ENCODE measurements at regions not wholly inside any gene's neighbourhood (a gene's known extent, or its start where the extent isn't known, plus 50 kb on each side); places are given as distances from the start of the nearest gene placed in this dataset.

DNA sequence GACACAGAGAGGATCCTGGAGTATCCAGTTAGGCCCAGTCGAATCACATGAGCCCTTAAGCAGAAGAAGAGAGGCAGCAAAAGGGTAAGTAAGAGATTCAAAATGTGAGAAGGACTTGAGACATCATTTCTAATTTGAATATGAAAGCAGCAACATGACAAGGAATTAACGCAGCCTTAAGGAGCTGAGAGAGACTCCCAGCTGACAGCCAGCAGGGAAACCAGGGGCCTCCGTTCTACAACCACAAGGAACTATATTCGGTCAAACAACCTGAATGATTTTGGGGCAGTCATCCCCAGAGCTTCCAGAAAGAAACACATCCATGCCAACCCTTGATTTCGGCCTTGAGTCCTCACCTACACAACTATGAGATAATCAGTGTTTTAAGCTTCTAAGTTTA is 189.7 kb upstream of the MTNR1B start:
- POLR2A ChIA-PET: no interaction called here
- Histone ChIP-seq H3K4me3 (no peak overlapping the region), H3K36me3 (ENCODE audit: control insufficient read depth, insufficient read depth, low read length) (no peaks in the 10 kb centered on the region), H3K79me2 (ENCODE audit: control insufficient read depth, insufficient read depth, low read length) (no peaks in the 10 kb centered on the region), H3K9me3 (replicated peaks; ENCODE audit: control insufficient read depth, insufficient read depth, low read depth, low read length) (no peaks in the 10 kb centered on the region), H4K20me1 (replicated peaks; ENCODE audit: control insufficient read depth, insufficient read depth, low read length) (no peaks in the 10 kb centered on the region), H3K4me2 (ENCODE audit: insufficient read depth, low read length) (no peak overlapping the region), H3K9ac (ENCODE audit: insufficient read depth in 1 of 2, low read depth in 2 of 2, low read length in 2 of 2) (no peak overlapping the region), H3K4me1 (replicated peaks in 1 of 2; ENCODE audit: control insufficient read depth in 2 of 2, insufficient read depth in 2 of 2, low read length in 2 of 2) (no peaks in the 10 kb centered on the region), H3K27me3 (ENCODE audit: control insufficient read depth in 2 of 2, insufficient read depth in 2 of 2, low read length in 2 of 2) (no peaks in the 10 kb centered on the region), H2AFZ (ENCODE audit: low read depth, low read length) (no peak overlapping the region), H3K9me1 (ENCODE audit: control insufficient read depth, insufficient read depth, low read length) (no peaks in the 10 kb centered on the region), H3K27ac (ENCODE audit: extremely low read depth, low read depth, low read length) (no peak overlapping the region)
- no TSS peak for BruUV-seq (replicated peaks)
- in situ Hi-C loops (cut with MboI): no loop called here
- FAIRE-seq: no peak
- no peak for ATAC-seq
- WGBS (ENCODE audit: insufficient coverage, low coverage, missing lambda C conversion rate): 0% methylated on average over 5 of the region's 5 CpGs
- intact Hi-C loops (cut with micrococcal nuclease): no loop called here
- CTCF ChIA-PET (ENCODE audit: low intra/inter-chr PET ratio): no interaction called here
- no peak for TF ChIP-seq ZNF174 (CRISPR knock-in tag; IDR thresholded peaks at IDR 0.05)
- DNase-seq (ENCODE audit: extremely low read depth in 1 of 4, low spot score in 3 of 4): no peak

- H3K9me1 ChIP-seq (ENCODE audit: control insufficient read depth, insufficient read depth, low read length): no peaks in the 10 kb centered on the region
- DNase-seq (ENCODE audit: extremely low read depth in 1 of 4, low spot score in 3 of 4) (no peak), ATAC-seq (no peak), FAIRE-seq (no peak)
- no TSS peak for BruUV-seq (replicated peaks)
- 0% methylated on average over 8 of the region's 8 CpGs for WGBS (ENCODE audit: insufficient coverage, low coverage, missing lambda C conversion rate)
- no peak overlapping the region for H3K4me3 ChIP-seq
- no peaks in the 10 kb centered on the region for H3K4me1 ChIP-seq (replicated peaks in 1 of 2; ENCODE audit: control insufficient read depth in 2 of 2, insufficient read depth in 2 of 2, low read length in 2 of 2)
- in situ Hi-C loops (cut with MboI) (no loop called here), intact Hi-C loops (cut with micrococcal nuclease) (no loop called here)
- ChIA-PET CTCF (ENCODE audit: low intra/inter-chr PET ratio) (interaction anchor here (0.7 kb wide), 1 partner anchor 244 kb away, joined by 3 read pairs; no protein-coding TSS in a partner anchor), POLR2A (no interaction called here)
- no peak overlapping the region for H3K27ac ChIP-seq (ENCODE audit: extremely low read depth, low read depth, low read length)
- H3K36me3 ChIP-seq (ENCODE audit: control insufficient read depth, insufficient read depth, low read length): no peaks in the 10 kb centered on the region
- no peaks in the 10 kb centered on the region for H4K20me1 ChIP-seq (replicated peaks; ENCODE audit: control insufficient read depth, insufficient read depth, low read length)
- TF ChIP-seq SIX5 (IDR thresholded peaks at IDR 0.05; ENCODE audit: borderline replicate concordance in 1 of 2, insufficient read depth in 1 of 2, low read depth in 1 of 2, low read length in 2 of 2) (no peak), HMG20B (CRISPR knock-in tag; IDR thresholded peaks at IDR 0.05) (no peak), ZBTB5 (IDR thresholded peaks at IDR 0.05) (no peak), HES1 (IDR thresholded peaks at IDR 0.05; ENCODE audit: low read depth) (no peak), SIN3A (IDR thresholded peaks at IDR 0.05; ENCODE audit: borderline replicate concordance in 2 of 2, control insufficient read depth in 1 of 2, low read depth in 2 of 2, low read length in 2 of 2) (no peak), ZNF408 (CRISPR knock-in tag; IDR thresholded peaks at IDR 0.05; ENCODE audit: low read depth) (no peak)
- no peaks in the 10 kb centered on the region for H3K27me3 ChIP-seq (ENCODE audit: control insufficient read depth in 2 of 2, insufficient read depth in 2 of 2, low read length in 2 of 2)
- no peak overlapping the region for H2AFZ ChIP-seq (ENCODE audit: low read depth, low read length)
- H3K9me3 ChIP-seq (replicated peaks; ENCODE audit: control insufficient read depth, insufficient read depth, low read depth, low read length): no peaks in the 10 kb centered on the region
- H3K4me2 ChIP-seq (ENCODE audit: insufficient read depth, low read length): no peak overlapping the region
- no peak overlapping the region for H3K9ac ChIP-seq (ENCODE audit: insufficient read depth in 1 of 2, low read depth in 2 of 2, low read length in 2 of 2)
- no peaks in the 10 kb centered on the region for H3K79me2 ChIP-seq (ENCODE audit: control insufficient read depth, insufficient read depth, low read length)
Observed at GRCh38 chr11:92781151-92781550, 188.3 kb upstream of the MTNR1B start.

Data from K562 (cell line).